Gastroesophageal sphincter (tissue), 3 donors: ENCODE measurements at regions not wholly inside any gene's neighbourhood (a gene's known extent, or its start where the extent isn't known, plus 50 kb on each side); places are given as distances from the start of the nearest gene placed in this dataset.

Experiments used
- CTCF ChIP-seq, 4 experiments: fragments of 200-600 bp in 2 of 4; fragments of 450-650 bp in 2 of 4; sonication (generic) in 1 of 4; IDR thresholded peaks; one replicate each; pipeline ENCODE4 v1.5.1; 2017 to 2019; ENCODE audit warnings: antibody characterized with exemption in 4 of 4, mild to moderate bottlenecking in 2 of 4, moderate library complexity in 2 of 4
- EP300 ChIP-seq: sonication (generic); formaldehyde crosslinking; IDR thresholded peaks from one replicate; pipeline ENCODE4 v1.6.1; 2017; ENCODE audit warnings: antibody characterized with exemption, mild to moderate bottlenecking
- POLR2A ChIP-seq, 2 donors: fragments of 450-650 bp; IDR thresholded peaks; one replicate each; pipeline ENCODE4 v1.6.1; 2017; ENCODE audit warnings: antibody characterized with exemption in 2 of 2, mild to moderate bottlenecking in 2 of 2, moderate library complexity in 1 of 2
- POLR2AphosphoS5 ChIP-seq: sonication (generic); formaldehyde crosslinking; IDR thresholded peaks from one replicate; pipeline ENCODE4 v1.6.1; 2017; ENCODE audit warnings: antibody characterized with exemption

GRCh38 chr12:127640181-127640886 is 626.6 kb upstream of the TMEM132C start:
- TF ChIP-seq CTCF (IDR thresholded peaks at IDR 0.05): no peak
- TF ChIP-seq POLR2A (IDR thresholded peaks at IDR 0.05): no peak
- TF ChIP-seq EP300: no peak
- no peak for TF ChIP-seq POLR2AphosphoS5
